Glutamatergic neuron (in vitro differentiated cells): ENCODE measurements at regions not wholly inside any gene's neighbourhood (a gene's known extent, or its start where the extent isn't known, plus 50 kb on each side); places are given as distances from the start of the nearest gene placed in this dataset.

ENCODE experiments used
- DNase-seq: peaks from one replicate; pipeline ENCODE4 v3.0.0; 2022
- H3K27ac Mint-ChIP-seq: one replicate; pipeline ENCODE4 v1.8.0; 2020; ENCODE audit warnings: mild to moderate bottlenecking, mixed read lengths, inconsistent platforms; ENCODE audit not compliant: unreplicated experiment
- H3K27me3 Mint-ChIP-seq: one replicate; pipeline ENCODE4 v1.8.0; 2020; ENCODE audit warnings: mild to moderate bottlenecking, moderate library complexity, mixed read lengths, inconsistent platforms; ENCODE audit not compliant: unreplicated experiment
- H3K36me3 Mint-ChIP-seq: one replicate; pipeline ENCODE4 v1.8.0; 2020; ENCODE audit warnings: mild to moderate bottlenecking, mixed read lengths, inconsistent platforms; ENCODE audit not compliant: unreplicated experiment
- H3K4me1 Mint-ChIP-seq: one replicate; pipeline ENCODE4 v1.8.0; 2020; ENCODE audit warnings: mild to moderate bottlenecking, low read depth, mixed read lengths, inconsistent platforms; ENCODE audit not compliant: unreplicated experiment
- H3K4me3 Mint-ChIP-seq: one replicate; pipeline ENCODE4 v1.8.0; 2020; ENCODE audit warnings: mild to moderate bottlenecking, mixed read lengths, inconsistent platforms; ENCODE audit not compliant: unreplicated experiment
- H3K9me3 Mint-ChIP-seq: one replicate; pipeline ENCODE4 v1.8.0; 2020; ENCODE audit warnings: mild to moderate bottlenecking, moderate library complexity, mixed read lengths, inconsistent platforms; ENCODE audit not compliant: unreplicated experiment
- TF ChIP-seq, protein P1 (sequence below): fragments of 200-600 bp; sonication (generic); IDR thresholded peaks from one replicate; pipeline ENCODE4 v1.5.0; 2021; ENCODE audit not compliant: partially characterized antibody, unreplicated experiment

GRCh38 chr21:17731554-17731953 is 87.6 kb downstream of the C21orf91 start:
- H3K36me3 Mint-ChIP-seq, result no peaks in the 10 kb centered on the region
- no peak for DNase-seq
- H3K9me3 Mint-ChIP-seq, result no peaks in the 10 kb centered on the region
- no peaks in the 10 kb centered on the region for H3K4me1 Mint-ChIP-seq
- no peak overlapping the region for H3K27ac Mint-ChIP-seq
- TF ChIP-seq, protein P1, sequence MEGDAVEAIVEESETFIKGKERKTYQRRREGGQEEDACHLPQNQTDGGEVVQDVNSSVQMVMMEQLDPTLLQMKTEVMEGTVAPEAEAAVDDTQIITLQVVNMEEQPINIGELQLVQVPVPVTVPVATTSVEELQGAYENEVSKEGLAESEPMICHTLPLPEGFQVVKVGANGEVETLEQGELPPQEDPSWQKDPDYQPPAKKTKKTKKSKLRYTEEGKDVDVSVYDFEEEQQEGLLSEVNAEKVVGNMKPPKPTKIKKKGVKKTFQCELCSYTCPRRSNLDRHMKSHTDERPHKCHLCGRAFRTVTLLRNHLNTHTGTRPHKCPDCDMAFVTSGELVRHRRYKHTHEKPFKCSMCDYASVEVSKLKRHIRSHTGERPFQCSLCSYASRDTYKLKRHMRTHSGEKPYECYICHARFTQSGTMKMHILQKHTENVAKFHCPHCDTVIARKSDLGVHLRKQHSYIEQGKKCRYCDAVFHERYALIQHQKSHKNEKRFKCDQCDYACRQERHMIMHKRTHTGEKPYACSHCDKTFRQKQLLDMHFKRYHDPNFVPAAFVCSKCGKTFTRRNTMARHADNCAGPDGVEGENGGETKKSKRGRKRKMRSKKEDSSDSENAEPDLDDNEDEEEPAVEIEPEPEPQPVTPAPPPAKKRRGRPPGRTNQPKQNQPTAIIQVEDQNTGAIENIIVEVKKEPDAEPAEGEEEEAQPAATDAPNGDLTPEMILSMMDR, result no peak
- H3K27me3 Mint-ChIP-seq, result no peaks in the 10 kb centered on the region
- no peak overlapping the region for H3K4me3 Mint-ChIP-seq

- no peaks in the 10 kb centered on the region for H3K27me3 Mint-ChIP-seq
- TF ChIP-seq, protein P1, result no peak
- no peaks in the 10 kb centered on the region for H3K36me3 Mint-ChIP-seq
- no peak for DNase-seq
- no peaks in the 10 kb centered on the region for H3K4me1 Mint-ChIP-seq
- H3K4me3 Mint-ChIP-seq, result no peak overlapping the region
- no peaks in the 10 kb centered on the region for H3K9me3 Mint-ChIP-seq
- no peak overlapping the region for H3K27ac Mint-ChIP-seq
These were observed 88.4 kb downstream of the C21orf91 start for GRCh38 chr21:17730782-17731181.

GRCh38 chr21:17729455-17729854 is 89.7 kb downstream of the C21orf91 start:
- Mint-ChIP-seq H3K36me3 (no peaks in the 10 kb centered on the region), H3K27ac (no peak overlapping the region), H3K27me3 (no peaks in the 10 kb centered on the region), H3K4me1 (no peaks in the 10 kb centered on the region), H3K4me3 (no peak overlapping the region), H3K9me3 (no peaks in the 10 kb centered on the region)
- TF ChIP-seq, protein P1, result no peak
- no peak for DNase-seq

- Mint-ChIP-seq H3K4me1 (no peaks in the 10 kb centered on the region), H3K4me3 (no peak overlapping the region), H3K9me3 (no peaks in the 10 kb centered on the region), H3K27ac (no peak overlapping the region), H3K27me3 (no peaks in the 10 kb centered on the region), H3K36me3 (no peaks in the 10 kb centered on the region)
- DNase-seq, result no peak
- TF ChIP-seq, protein P1, result no peak
These were observed 91.8 kb downstream of the C21orf91 start for GRCh38 chr21:17727361-17727760.

DNA sequence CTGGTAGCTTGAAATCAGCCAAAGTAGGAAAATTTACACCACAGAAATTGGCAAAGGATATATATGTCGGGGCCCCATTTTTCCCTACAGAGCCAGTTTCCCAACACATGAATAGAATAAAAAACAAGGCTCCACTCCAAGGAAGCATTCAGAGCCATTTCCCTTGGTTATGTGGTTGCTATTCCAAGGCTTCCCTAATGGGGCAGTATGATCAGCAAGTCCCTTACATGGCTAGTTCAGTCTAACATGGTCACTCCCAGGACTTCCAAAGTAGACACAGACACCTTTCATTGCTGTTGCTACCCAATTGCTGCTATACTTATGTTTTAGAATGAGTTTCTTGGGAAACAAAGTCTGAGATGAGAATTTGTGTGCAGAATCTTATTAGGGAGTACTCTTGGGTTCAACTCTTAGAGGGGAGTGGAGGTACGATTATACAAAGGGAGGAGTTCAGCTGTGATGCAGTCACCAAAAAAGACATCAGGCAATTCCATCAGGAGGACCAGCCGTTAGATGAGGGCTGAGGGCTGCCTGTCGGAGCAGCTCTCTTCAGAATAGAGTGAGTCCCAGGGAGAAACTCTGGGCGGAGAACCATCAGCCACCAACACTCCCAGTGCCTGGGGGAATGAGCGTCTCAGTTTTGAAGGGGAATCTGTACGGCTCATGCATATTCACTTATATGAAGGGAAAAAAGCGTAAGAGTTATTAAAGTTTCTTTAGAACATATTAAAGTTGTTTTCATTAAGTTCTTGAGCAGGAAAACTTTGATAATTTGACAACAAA is 92.9 kb downstream of the C21orf91 start:
- H3K27ac Mint-ChIP-seq, result no peak overlapping the region
- TF ChIP-seq, protein P1, result no peak
- no peaks in the 10 kb centered on the region for H3K36me3 Mint-ChIP-seq

More for the DNA sequence above, 92.9 kb downstream of the C21orf91 start:
- no peak overlapping the region for H3K4me3 Mint-ChIP-seq
- peaks cover 2% of the 10 kb centered on the region for H3K27me3 Mint-ChIP-seq
- DNase-seq, result no peak
- peaks cover 4% of the 10 kb centered on the region for H3K9me3 Mint-ChIP-seq
- H3K4me1 Mint-ChIP-seq, result no peaks in the 10 kb centered on the region
